COLO668 (cell line): ENCODE measurements at regions not wholly inside any gene's neighbourhood (a gene's known extent, or its start where the extent isn't known, plus 50 kb on each side); places are given as distances from the start of the nearest gene placed in this dataset.

Experiments
- DNase-seq: peaks from one replicate; lab custom pipeline; 2025; ENCODE audit not compliant: unreplicated experiment; lab: John Stamatoyannopoulos, UW

GRCh38 chr15:46178138-46178537 is 543.3 kb downstream of the SQOR start:
- no peak for DNase-seq

GRCh38 chr15:46207341-46207740 is 572.5 kb downstream of the SQOR start:
- no peak for DNase-seq

GRCh38 chr15:46213551-46213950 is 578.7 kb downstream of the SQOR start:
- no peak for DNase-seq

GRCh38 chr15:46222826-46223225 is 588.0 kb downstream of the SQOR start:
- no peak for DNase-seq

- no peak for DNase-seq
Observed at GRCh38 chr15:46229263-46229662, 594.4 kb downstream of the SQOR start.

- no peak for DNase-seq
Observed at GRCh38 chr15:46231786-46232185, 597.0 kb downstream of the SQOR start.

GRCh38 chr15:46232471-46232870 is 597.6 kb downstream of the SQOR start:
- DNase-seq: no peak

- no peak for DNase-seq
Observed at GRCh38 chr15:46242935-46243334, 608.1 kb downstream of the SQOR start.

GRCh38 chr15:46251903-46252302 is 617.1 kb downstream of the SQOR start:
- no peak for DNase-seq

GRCh38 chr15:46258056-46258455 is 623.2 kb downstream of the SQOR start:
- no peak for DNase-seq

- no peak for DNase-seq
Observed at GRCh38 chr15:46260937-46261336, 626.1 kb downstream of the SQOR start.

- DNase-seq: no peak
Observed at GRCh38 chr15:46265664-46266347, 631.0 kb downstream of the SQOR start.

GRCh38 chr15:46266661-46267060 is 631.8 kb downstream of the SQOR start:
- DNase-seq: no peak

GRCh38 chr15:46270481-46271147 is 635.8 kb downstream of the SQOR start:
- DNase-seq: no peak

- DNase-seq: no peak
Observed at GRCh38 chr15:46275701-46276100, 640.9 kb downstream of the SQOR start.

GRCh38 chr15:46277451-46277850 is 642.6 kb downstream of the SQOR start:
- no peak for DNase-seq

GRCh38 chr15:46278062-46278461 is 643.2 kb downstream of the SQOR start:
- DNase-seq: peak; percentile 74

- peak; percentile 33 for DNase-seq
Observed at GRCh38 chr15:46278486-46279090, 643.8 kb downstream of the SQOR start.

GRCh38 chr15:46280762-46281542 is 646.1 kb downstream of the SQOR start:
- peak; percentile 36 for DNase-seq

- DNase-seq: no peak
Observed at GRCh38 chr15:46293550-46293949, 658.7 kb downstream of the SQOR start.

GRCh38 chr15:46296002-46296401 is 661.2 kb downstream of the SQOR start:
- DNase-seq: no peak

- no peak for DNase-seq
Observed at GRCh38 chr15:46296797-46297196, 662.0 kb downstream of the SQOR start.
